ENCODE measurements at regions not wholly inside any gene's neighbourhood (a gene's known extent, or its start where the extent isn't known, plus 50 kb on each side); places are given as distances from the start of the nearest gene placed in this dataset.

DNA sequence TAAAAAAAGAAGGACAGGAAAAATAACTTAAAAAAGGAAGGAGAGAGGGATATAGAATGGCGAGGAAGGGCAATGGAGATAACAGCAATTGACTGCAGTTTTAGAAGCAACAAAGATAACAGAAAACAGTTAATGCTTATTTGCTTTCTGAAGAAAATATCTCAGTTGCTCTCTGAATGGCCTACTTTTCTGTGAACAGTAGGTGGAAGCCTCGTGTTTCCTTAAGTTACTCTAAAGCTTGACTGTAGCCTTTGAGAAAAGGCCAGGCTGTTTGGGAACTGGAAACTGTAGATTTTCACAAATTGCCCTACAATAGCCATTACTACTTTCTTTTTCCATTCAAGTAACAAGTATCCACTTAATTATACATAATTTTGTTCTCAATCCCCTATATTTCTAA, 404.5 kb downstream of the YTHDC2 start:
- DNase-seq = no peak

- DNase-seq = no peak
Observed at GRCh38 chr5:113922343-113922742, 408.8 kb downstream of the YTHDC2 start.

- no peak for DNase-seq
Observed at GRCh38 chr5:113935453-113935852, 422.0 kb downstream of the YTHDC2 start.

- DNase-seq = no peak
Observed at GRCh38 chr5:113937301-113937700, 423.8 kb downstream of the YTHDC2 start.

DNA sequence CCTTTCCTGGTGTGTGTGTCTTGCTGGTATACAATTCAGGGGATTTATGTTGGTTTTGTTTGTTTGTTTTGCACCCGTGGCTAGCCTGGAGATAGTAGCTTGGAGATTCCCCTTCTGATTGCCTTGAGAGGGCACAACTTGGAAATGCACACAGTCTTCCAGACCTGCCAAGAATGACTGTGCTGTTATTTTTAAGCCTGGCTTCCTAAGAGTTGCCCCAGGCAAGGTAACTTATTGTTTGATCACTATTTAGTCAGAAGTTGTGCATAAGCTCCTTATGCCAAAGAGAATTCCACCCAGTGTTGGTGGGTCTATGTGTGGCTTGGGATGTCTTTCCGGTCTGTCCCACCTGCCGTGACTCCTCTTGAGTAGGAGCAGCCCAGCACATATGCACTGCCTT, 421.9 kb upstream of the KCNN2 start:
- no peak for DNase-seq

GRCh38 chr5:113950186-113950585, 411.7 kb upstream of the KCNN2 start:
- DNase-seq = no peak

DNA sequence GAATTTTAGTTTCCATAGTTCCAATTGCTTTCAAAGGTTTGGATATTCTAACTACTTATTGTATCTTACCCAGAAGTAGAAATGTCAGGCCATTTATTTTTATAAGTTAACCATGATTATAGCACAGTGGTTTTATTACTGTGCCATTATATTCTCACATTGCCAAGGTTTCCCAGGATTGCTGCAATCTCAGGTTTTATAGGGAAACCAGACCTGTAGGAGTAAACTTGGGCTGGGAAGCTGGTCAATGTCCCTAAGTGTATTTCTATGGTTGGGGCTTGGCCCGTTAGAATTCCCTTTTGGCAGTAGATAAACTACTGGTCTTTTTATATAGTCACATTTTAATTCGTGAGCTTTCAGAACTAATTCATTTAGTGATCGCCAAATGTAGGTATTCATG, 396.6 kb upstream of the KCNN2 start:
- DNase-seq = no peak

- DNase-seq = no peak
Observed at GRCh38 chr5:113969901-113970300, 392.0 kb upstream of the KCNN2 start.

DNA sequence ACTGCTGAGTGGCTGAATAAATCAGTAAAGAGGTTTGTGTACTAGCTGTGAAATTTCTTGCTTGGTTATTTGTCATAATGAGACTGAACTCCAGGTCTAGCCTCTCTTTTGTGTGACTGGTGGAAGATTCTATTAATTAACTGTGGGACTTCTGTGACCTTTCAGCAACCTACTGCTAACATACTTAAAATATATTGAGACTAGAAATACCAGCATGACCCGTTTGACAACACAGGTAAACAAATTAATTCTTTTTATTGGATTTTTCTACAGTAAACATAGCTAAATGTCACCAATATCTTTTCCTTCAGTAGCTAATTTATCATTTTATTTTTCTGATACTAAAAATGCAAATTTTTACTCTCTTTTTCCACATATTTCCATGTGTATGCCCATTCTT, 390.4 kb upstream of the KCNN2 start:
- no peak for DNase-seq

GRCh38 chr5:113974976-113975375, 386.9 kb upstream of the KCNN2 start:
- DNase-seq = no peak

GRCh38 chr5:113984928-113985327, 376.9 kb upstream of the KCNN2 start:
- no peak for DNase-seq

- no peak for DNase-seq
Observed at GRCh38 chr5:113985505-113985904, 376.4 kb upstream of the KCNN2 start.

GRCh38 chr5:113989278-113989912, 372.5 kb upstream of the KCNN2 start:
- DNase-seq = no peak

GRCh38 chr5:113989913-113990305, 372.0 kb upstream of the KCNN2 start:
- no peak for DNase-seq

- DNase-seq = no peak
Observed at GRCh38 chr5:114001076-114001475, 360.8 kb upstream of the KCNN2 start.

DNA sequence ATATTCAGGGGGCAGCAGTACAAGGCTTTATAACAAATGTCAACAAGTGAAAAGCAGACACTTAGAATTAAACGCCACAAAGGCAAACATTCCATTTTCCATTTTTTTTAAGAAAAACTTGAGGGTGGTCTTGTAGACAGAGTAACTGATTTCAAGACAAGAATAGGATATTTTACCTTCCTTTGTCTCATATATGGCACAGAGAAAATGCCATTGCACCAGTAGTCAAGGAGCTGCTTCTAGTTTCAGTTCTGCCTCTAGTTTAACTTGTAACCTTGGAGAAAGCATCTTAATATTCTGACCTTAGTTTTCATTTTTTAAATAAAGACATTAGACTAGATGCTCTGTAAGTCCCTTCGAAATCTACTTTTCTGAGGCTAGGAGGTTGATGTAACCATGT, 355.3 kb upstream of the KCNN2 start:
- DNase-seq = no peak

- no peak for DNase-seq
Observed at GRCh38 chr5:114007678-114008077, 354.2 kb upstream of the KCNN2 start.

DNA sequence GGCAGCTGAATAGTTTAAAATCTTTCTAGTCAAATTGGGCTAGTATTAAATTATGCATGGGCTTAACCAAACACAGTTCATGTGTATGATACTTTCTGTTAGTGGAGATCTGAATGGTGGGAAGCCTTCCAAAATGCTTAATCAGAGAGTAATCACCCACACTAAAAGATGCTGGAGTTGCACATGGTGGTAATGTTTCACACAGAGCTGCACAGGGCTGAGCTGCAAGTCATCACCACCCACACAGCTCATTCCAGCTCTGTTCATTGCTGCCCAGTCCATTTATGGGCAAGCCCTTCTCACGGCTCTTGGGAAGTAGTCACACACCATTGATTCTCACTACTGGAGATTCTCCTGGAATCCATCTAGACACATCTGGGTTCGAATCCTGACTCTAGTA, 351.5 kb upstream of the KCNN2 start:
- peak; percentile 16 for DNase-seq

DNA sequence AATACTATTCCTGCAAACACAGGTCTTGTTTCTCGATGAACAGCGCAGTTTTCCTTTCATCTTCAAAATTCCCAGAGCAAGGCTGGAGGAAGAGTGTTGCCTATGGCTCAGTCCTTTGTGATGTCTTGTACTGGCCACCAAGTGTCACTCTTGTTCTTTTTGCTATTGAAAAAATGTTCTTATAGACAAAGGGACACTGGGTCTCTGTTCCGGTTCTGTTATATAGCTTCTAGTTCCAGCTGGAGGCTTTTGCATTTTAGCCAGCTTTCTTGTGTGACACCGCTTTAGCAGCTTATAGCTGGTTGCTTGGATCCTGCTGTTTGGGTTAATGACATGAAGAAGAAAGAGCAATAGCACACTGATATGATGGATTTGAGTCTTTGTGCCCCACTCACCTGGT, 343.7 kb upstream of the KCNN2 start:
- no peak for DNase-seq

DNA sequence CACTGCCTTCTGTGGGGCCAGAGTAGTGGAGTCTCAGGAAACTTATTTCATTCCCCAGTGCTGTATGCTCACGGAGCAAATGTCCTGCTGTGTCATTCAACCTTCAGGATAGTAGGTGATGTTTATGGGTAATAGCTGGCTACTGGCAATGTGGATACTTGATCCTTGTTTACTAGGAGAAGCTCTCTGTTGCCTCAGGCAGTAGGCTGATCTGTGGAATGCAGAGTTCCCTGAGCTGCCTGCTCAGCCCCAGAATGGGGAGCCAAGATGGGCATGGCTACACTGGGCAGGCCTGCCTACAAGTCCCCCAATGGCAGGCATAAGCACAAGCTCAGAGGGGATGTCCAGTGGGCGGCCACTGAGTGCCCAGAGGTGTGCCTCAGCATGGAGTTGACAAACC, 323.1 kb upstream of the KCNN2 start:
- DNase-seq = no peak

- no peak for DNase-seq
Observed at GRCh38 chr5:114050087-114050486, 311.8 kb upstream of the KCNN2 start.

DNA sequence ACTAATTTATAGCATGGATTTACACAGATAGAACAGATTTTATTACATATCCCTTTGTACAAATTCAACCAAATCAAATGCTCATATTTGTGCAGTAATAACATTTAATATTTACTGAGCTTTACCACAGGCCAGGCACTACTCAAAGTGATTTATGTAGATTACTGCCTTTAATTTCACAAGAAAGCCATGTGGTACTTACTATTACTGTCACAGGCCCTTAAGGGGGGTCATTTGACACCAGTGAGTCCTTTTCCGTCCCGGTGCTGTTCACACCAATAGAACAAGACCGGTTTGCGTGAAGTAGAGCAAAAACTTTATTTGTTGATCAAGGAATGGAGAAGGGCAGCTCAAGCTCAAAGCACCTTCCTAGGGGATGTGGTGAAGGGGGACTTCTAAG, 308.5 kb upstream of the KCNN2 start:
- DNase-seq = no peak

DNA sequence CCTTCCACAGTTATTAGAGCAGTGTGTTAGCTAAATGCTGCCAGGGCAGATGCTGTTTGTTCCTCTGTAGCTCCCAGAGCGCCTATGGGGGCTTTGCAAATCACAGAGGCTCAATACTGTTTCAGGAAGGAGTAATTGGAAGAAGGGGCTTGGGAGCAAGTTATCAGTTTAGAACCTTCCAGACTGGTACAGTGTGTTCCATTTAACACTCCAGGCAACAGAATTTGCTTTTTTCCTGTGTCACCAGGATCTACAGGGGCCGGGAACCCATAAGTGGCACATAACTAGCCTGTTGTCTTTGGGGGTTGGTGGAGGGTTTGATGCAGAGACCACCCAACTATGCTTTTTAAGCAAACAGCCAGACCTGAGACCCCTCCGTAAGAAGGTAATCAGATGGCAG, 307.3 kb upstream of the KCNN2 start:
- DNase-seq = no peak

- DNase-seq = no peak
Observed at GRCh38 chr5:114055318-114056184, 306.3 kb upstream of the KCNN2 start.

GRCh38 chr5:114056185-114056538, 305.7 kb upstream of the KCNN2 start:
- no peak for DNase-seq

Measured in GOT3 (cell line).